Common myeloid progenitor, CD34-positive (primary cell): ENCODE measurements at regions not wholly inside any gene's neighbourhood (a gene's known extent, or its start where the extent isn't known, plus 50 kb on each side); places are given as distances from the start of the nearest gene placed in this dataset.

ENCODE experiments used
- CTCF ChIA-PET: fragments of 350-600 bp; sonication (Branson Sonifier 250); formaldehyde crosslinking; loops from one replicate; lab custom pipeline; 2021; ENCODE audit warnings: antibody characterized with exemption; lab: Charles Lee
- POLR2A ChIA-PET: fragments of 350-600 bp; sonication (Branson Sonifier 250); formaldehyde crosslinking; loops from one replicate; lab custom pipeline; 2021; ENCODE audit warnings: antibody characterized with exemption; lab: Charles Lee
- DNase-seq, 3 donors: peaks; one replicate each; pipeline versions ENCODE4 v3.0.0 to v3.0.0-alpha.2; 2013
- H3K27ac ChIP-seq, 2 experiments: 1 replicate in 1 of 2; 2 replicates in 1 of 2; pipeline ENCODE4 v1.7.0; 2013; ENCODE audit warnings: inconsistent platforms in 2 of 2, low read length in 2 of 2, mild to moderate bottlenecking in 2 of 2, low read depth in 1 of 2, moderate library complexity in 1 of 2; ENCODE audit not compliant: severe bottlenecking in 2 of 2, insufficient read depth in 1 of 2, poor library complexity in 1 of 2
- H3K27me3 ChIP-seq, 5 experiments: replicated peaks in 2 of 5; 1 replicate in 3 of 5; 2 replicates in 2 of 5; pipeline versions ENCODE4 v1.6.1 to v1.7.0; 2013; ENCODE audit warnings: low read length in 4 of 5, mild to moderate bottlenecking in 2 of 5, moderate library complexity in 2 of 5, inconsistent platforms in 1 of 5; ENCODE audit not compliant: insufficient read depth in 5 of 5, control insufficient read depth in 4 of 5
- H3K36me3 ChIP-seq, 4 experiments: 1 replicate in 2 of 4; 2 replicates in 2 of 4; pipeline versions ENCODE4 v1.6.1 to v1.7.0; 2013; ENCODE audit warnings: low read length in 3 of 4, control low read depth in 1 of 4, mild to moderate bottlenecking in 1 of 4; ENCODE audit not compliant: control insufficient read depth in 4 of 4, insufficient read depth in 4 of 4
- H3K4me1 ChIP-seq, 4 experiments: 1 replicate in 3 of 4; 2 replicates in 1 of 4; pipeline versions ENCODE4 v1.6.1 to v1.7.1; 2013; ENCODE audit warnings: low read length in 3 of 4, mild to moderate bottlenecking in 3 of 4, control low read depth in 1 of 4, inconsistent platforms in 1 of 4, moderate library complexity in 1 of 4; ENCODE audit not compliant: control insufficient read depth in 4 of 4, insufficient read depth in 4 of 4; ENCODE audit errors: control extremely low read depth in 1 of 4
- H3K4me3 ChIP-seq, 7 experiments: 1 replicate in 4 of 7; 2 replicates in 3 of 7; pipeline versions ENCODE4 v1.5.1 to v1.7.0; 2013; ENCODE audit warnings: mild to moderate bottlenecking in 7 of 7, low read length in 6 of 7, moderate library complexity in 6 of 7, inconsistent platforms in 2 of 7, low read depth in 2 of 7, control low read depth in 1 of 7; ENCODE audit not compliant: insufficient read depth in 4 of 7, control insufficient read depth in 1 of 7; ENCODE audit errors: extremely low read depth in 1 of 7
- H3K9me3 ChIP-seq, 5 experiments: 1 replicate in 4 of 5; 2 replicates in 1 of 5; pipeline versions ENCODE4 v1.6.1 to v1.7.1; 2013; ENCODE audit warnings: low read length in 4 of 5, mild to moderate bottlenecking in 2 of 5, inconsistent platforms in 1 of 5, low read depth in 1 of 5, moderate library complexity in 1 of 5; ENCODE audit not compliant: control insufficient read depth in 4 of 5, insufficient read depth in 2 of 5; ENCODE audit errors: control extremely low read depth in 1 of 5
- WGBS: methylation state at CpG from one replicate; pipeline ENCODE4 v1.1.5; 2013; ENCODE audit not compliant: insufficient coverage; 5-methylcytosine and 5-hydroxymethylcytosine counted together

GRCh38 chr1:232566093-232566492 is 63.8 kb downstream of the SIPA1L2 start:
- no peaks in the 10 kb centered on the region for H3K4me1 ChIP-seq

GRCh38 chr1:232562855-232563510 is 67.0 kb downstream of the SIPA1L2 start:
- WGBS = 100% methylated on average over 1 of the region's 3 CpGs

More at GRCh38 chr1:232566093-232566492, 63.8 kb downstream of the SIPA1L2 start:
- H3K36me3 ChIP-seq = no peaks in the 10 kb centered on the region
- ChIA-PET CTCF (no interaction called here), POLR2A (no interaction called here)
- 100% methylated on average over 1 of the region's 1 CpG for WGBS
- no peak overlapping the region for H3K4me3 ChIP-seq
- H3K9me3 ChIP-seq = no peaks in the 10 kb centered on the region
- H3K27ac ChIP-seq = no peak overlapping the region
- no peak for DNase-seq
- H3K27me3 ChIP-seq = no peaks in the 10 kb centered on the region

GRCh38 chr1:232561381-232561780 is 68.6 kb downstream of the SIPA1L2 start:
- Histone ChIP-seq H3K4me3 (no peak overlapping the region), H3K9me3 (no peaks in the 10 kb centered on the region), H3K36me3 (no peaks in the 10 kb centered on the region), H3K4me1 (peaks cover 0 to 6% (median 3%) of the 10 kb centered on the region in 4 experiments), H3K27ac (no peak overlapping the region), H3K27me3 (no peaks in the 10 kb centered on the region)
- POLR2A ChIA-PET = no interaction called here
- WGBS = 100% methylated on average over 2 of the region's 2 CpGs
- no peak for DNase-seq
- CTCF ChIA-PET = no interaction called here

More at GRCh38 chr1:232562855-232563510, 67.0 kb downstream of the SIPA1L2 start:
- Histone ChIP-seq H3K9me3 (no peaks in the 10 kb centered on the region), H3K4me3 (no peak overlapping the region), H3K27me3 (no peaks in the 10 kb centered on the region), H3K4me1 (peaks cover 0 to 6% (median 3%) of the 10 kb centered on the region in 4 experiments), H3K27ac (no peak overlapping the region), H3K36me3 (no peaks in the 10 kb centered on the region)
- ChIA-PET POLR2A (no interaction called here), CTCF (interaction anchor here (1.1 kb wide), 1 partner anchor 16 kb away, joined by 3 read pairs; no protein-coding TSS in a partner anchor)
- DNase-seq = peak in 2 of 3 donors; percentile 24 to 44

- H3K27me3 ChIP-seq = no peaks in the 10 kb centered on the region
- no peaks in the 10 kb centered on the region for H3K36me3 ChIP-seq
- no peak overlapping the region for H3K27ac ChIP-seq
- no CpG with 5 or more reads among the region's 5 CpGs for WGBS
- POLR2A ChIA-PET = no interaction called here
- DNase-seq = no peak
- no peak overlapping the region for H3K4me3 ChIP-seq
- H3K9me3 ChIP-seq = no peaks in the 10 kb centered on the region
- CTCF ChIA-PET = no interaction called here
- H3K4me1 ChIP-seq = peaks cover 0 to 6% (median 3%) of the 10 kb centered on the region in 4 experiments
Observed at GRCh38 chr1:232560940-232561339, 69.0 kb downstream of the SIPA1L2 start.

GRCh38 chr1:232558954-232559353 is 71.0 kb downstream of the SIPA1L2 start:
- DNase-seq = no peak
- Histone ChIP-seq H3K9me3 (no peaks in the 10 kb centered on the region), H3K27ac (no peak overlapping the region), H3K27me3 (no peaks in the 10 kb centered on the region), H3K36me3 (no peaks in the 10 kb centered on the region), H3K4me3 (no peak overlapping the region), H3K4me1 (peaks cover 0 to 6% (median 3%) of the 10 kb centered on the region in 4 experiments)
- WGBS = no CpG with 5 or more reads among the region's 1 CpG
- ChIA-PET CTCF (no interaction called here), POLR2A (interaction anchor here (0.5 kb wide), 1 partner anchor 34 kb away, joined by 3 read pairs; no protein-coding TSS in a partner anchor)

- POLR2A ChIA-PET = no interaction called here
- Histone ChIP-seq H3K4me3 (no peak overlapping the region), H3K9me3 (no peaks in the 10 kb centered on the region), H3K36me3 (no peaks in the 10 kb centered on the region), H3K4me1 (peaks cover 0 to 6% (median 3%) of the 10 kb centered on the region in 4 experiments), H3K27ac (no peak overlapping the region), H3K27me3 (no peaks in the 10 kb centered on the region)
- 100% methylated on average over 1 of the region's 3 CpGs for WGBS
- DNase-seq = no peak
- CTCF ChIA-PET = no interaction called here
Observed at GRCh38 chr1:232557502-232558191, 72.3 kb downstream of the SIPA1L2 start.

- Histone ChIP-seq H3K4me3 (no peak overlapping the region), H3K27me3 (no peaks in the 10 kb centered on the region), H3K36me3 (no peaks in the 10 kb centered on the region), H3K9me3 (no peaks in the 10 kb centered on the region), H3K27ac (no peak overlapping the region), H3K4me1 (peaks cover 0 to 6% (median 3%) of the 10 kb centered on the region in 4 experiments)
- ChIA-PET POLR2A (no interaction called here), CTCF (interaction anchor here (1.5 kb wide), 1 partner anchor 22 kb away, joined by 5 read pairs; no protein-coding TSS in a partner anchor)
- DNase-seq = peak in 1 of 3 donors; percentile 6
- 98% methylated on average over 4 of the region's 7 CpGs for WGBS
Observed at GRCh38 chr1:232557096-232557495, 72.8 kb downstream of the SIPA1L2 start.
